Colonic mucosa (tissue), 4 donors: ENCODE measurements at regions not wholly inside any gene's neighbourhood (a gene's known extent, or its start where the extent isn't known, plus 50 kb on each side); places are given as distances from the start of the nearest gene placed in this dataset.

Source experiments
- DNase-seq: peaks from one replicate; pipeline ENCODE4 v3.0.0-alpha.2; 2020
- H3K27ac ChIP-seq: fragments of 200-600 bp; one replicate; pipeline ENCODE4 v1.8.0; 2021
- H3K27me3 ChIP-seq: fragments of 200-600 bp; one replicate; pipeline ENCODE4 v1.8.0; 2021
- H3K36me3 ChIP-seq: fragments of 200-600 bp; one replicate; pipeline ENCODE4 v1.8.0; 2021
- H3K4me1 ChIP-seq: fragments of 200-600 bp; one replicate; pipeline ENCODE4 v1.8.0; 2021; ENCODE audit warnings: mild to moderate bottlenecking
- H3K4me3 ChIP-seq: fragments of 200-600 bp; one replicate; pipeline ENCODE4 v1.8.0; 2021
- H3K9ac ChIP-seq, 2 donors: one replicate each; pipeline ENCODE4 v1.7.0; 2013; ENCODE audit warnings: control low read depth in 2 of 2, low read depth in 2 of 2, low read length in 2 of 2
- H3K9me3 ChIP-seq: fragments of 200-600 bp; one replicate; pipeline ENCODE4 v1.8.0; 2021
- CTCF ChIP-seq: fragments of 200-600 bp; IDR thresholded peaks from one replicate; pipeline ENCODE4 v1.8.0; 2022; ENCODE audit warnings: antibody characterized with exemption, mild to moderate bottlenecking
- intact Hi-C: fragments of 100-400 bp; cut with DNase I; formaldehyde crosslinking; loops from one replicate; pipeline ENCODE4 v1.14.1; 2022
- donor health status: healthy.
- donor health status: DM: no; HTN: no; CAD: no.
- donor health status: DM: no; HTN: no; CAD: no.

- no peaks in the 10 kb centered on the region for H3K36me3 ChIP-seq
- DNase-seq = peak; percentile 10
- no peak overlapping the region for H3K4me3 ChIP-seq
- intact Hi-C loops = no loop called here
- no peaks in the 10 kb centered on the region for H3K9me3 ChIP-seq
- no peak for TF ChIP-seq CTCF
- no peak overlapping the region for H3K9ac ChIP-seq
- H3K27ac ChIP-seq = no peak overlapping the region
- H3K4me1 ChIP-seq = no peaks in the 10 kb centered on the region
- H3K27me3 ChIP-seq = no peaks in the 10 kb centered on the region
Observed at GRCh38 chr22:48894064-48894671, 933.5 kb downstream of the BRD1 start.

- no peaks in the 10 kb centered on the region for H3K27me3 ChIP-seq
- no peak overlapping the region for H3K27ac ChIP-seq
Observed at GRCh38 chr22:48893288-48894063, 934.2 kb downstream of the BRD1 start.

GRCh38 chr22:48892578-48893287 is 934.9 kb downstream of the BRD1 start:
- TF ChIP-seq CTCF = no peak
- intact Hi-C loops = no loop called here
- Histone ChIP-seq H3K4me1 (no peaks in the 10 kb centered on the region), H3K27ac (no peak overlapping the region), H3K9ac (no peak overlapping the region), H3K27me3 (no peaks in the 10 kb centered on the region), H3K36me3 (no peaks in the 10 kb centered on the region), H3K9me3 (no peaks in the 10 kb centered on the region), H3K4me3 (no peak overlapping the region)
- no peak for DNase-seq

More at GRCh38 chr22:48893288-48894063, 934.2 kb downstream of the BRD1 start:
- Histone ChIP-seq H3K4me1 (no peaks in the 10 kb centered on the region), H3K9me3 (no peaks in the 10 kb centered on the region), H3K9ac (no peak overlapping the region), H3K36me3 (no peaks in the 10 kb centered on the region), H3K4me3 (no peak overlapping the region)
- DNase-seq = peak; percentile 11
- TF ChIP-seq CTCF = no peak
- intact Hi-C loops = no loop called here

GRCh38 chr22:48891688-48892577 is 935.7 kb downstream of the BRD1 start:
- no peaks in the 10 kb centered on the region for H3K9me3 ChIP-seq
- no peaks in the 10 kb centered on the region for H3K27me3 ChIP-seq
- H3K4me3 ChIP-seq = no peak overlapping the region
- H3K9ac ChIP-seq = no peak overlapping the region
- H3K36me3 ChIP-seq = no peaks in the 10 kb centered on the region
- no peak for DNase-seq
- no peak overlapping the region for H3K27ac ChIP-seq
- no peaks in the 10 kb centered on the region for H3K4me1 ChIP-seq
- TF ChIP-seq CTCF = no peak
- intact Hi-C loops = no loop called here
